ENCODE measurements at regions not wholly inside any gene's neighbourhood (a gene's known extent, or its start where the extent isn't known, plus 50 kb on each side); places are given as distances from the start of the nearest gene placed in this dataset.

- TF ChIP-seq CEBPB (IDR thresholded peaks at IDR 0.05) (no peak), CREB1 (IDR thresholded peaks at IDR 0.05; ENCODE audit: low read depth) (no peak), YY1 (IDR thresholded peaks at IDR 0.05; ENCODE audit: low read depth) (no peak), NFIC (IDR thresholded peaks at IDR 0.05) (no peak), TEAD4 (IDR thresholded peaks at IDR 0.05) (no peak), TAF1 (IDR thresholded peaks at IDR 0.05; ENCODE audit: low read depth) (no peak), EP300 (IDR thresholded peaks at IDR 0.05; ENCODE audit: borderline replicate concordance) (no peak), FOXM1 (IDR thresholded peaks at IDR 0.05; ENCODE audit: borderline replicate concordance, low read depth) (no peak)
Observed at GRCh38 chr18:47746615-47747014, 183.8 kb downstream of the SMAD2 start.

- TF ChIP-seq TEAD4 (IDR thresholded peaks at IDR 0.05) (no peak), REST (IDR thresholded peaks at IDR 0.05; ENCODE audit: low read depth) (no peak), EGR1 (IDR thresholded peaks at IDR 0.05) (no peak), NFIC (IDR thresholded peaks at IDR 0.05) (no peak), CEBPB (IDR thresholded peaks at IDR 0.05) (no peak), EP300 (IDR thresholded peaks at IDR 0.05; ENCODE audit: borderline replicate concordance) (no peak), YY1 (IDR thresholded peaks at IDR 0.05; ENCODE audit: low read depth) (no peak), MAX (IDR thresholded peaks at IDR 0.05) (no peak), FOXM1 (IDR thresholded peaks at IDR 0.05; ENCODE audit: borderline replicate concordance, low read depth) (no peak)
Observed at GRCh38 chr18:47745227-47745626, 185.2 kb downstream of the SMAD2 start.

GRCh38 chr18:47737956-47738355 is 192.5 kb downstream of the SMAD2 start:
- no peak for TF ChIP-seq CREB1 (IDR thresholded peaks at IDR 0.05; ENCODE audit: low read depth)
- no peak for TF ChIP-seq CEBPB (IDR thresholded peaks at IDR 0.05)
- TF ChIP-seq USF1 (IDR thresholded peaks at IDR 0.05) = no peak
- no peak for TF ChIP-seq TCF12 (IDR thresholded peaks at IDR 0.05; ENCODE audit: low read depth)

GRCh38 chr18:47737198-47737830 is 193.1 kb downstream of the SMAD2 start:
- TF ChIP-seq TAF1 (IDR thresholded peaks at IDR 0.05; ENCODE audit: low read depth) (no peak), TCF12 (IDR thresholded peaks at IDR 0.05; ENCODE audit: low read depth) (no peak), RAD21 (IDR thresholded peaks at IDR 0.05; ENCODE audit: low read depth) (no peak), ZBTB7A (IDR thresholded peaks at IDR 0.05; ENCODE audit: low read depth) (no peak), CREB1 (IDR thresholded peaks at IDR 0.05; ENCODE audit: low read depth) (no peak), MAX (IDR thresholded peaks at IDR 0.05) (no peak), YY1 (IDR thresholded peaks at IDR 0.05; ENCODE audit: low read depth) (no peak), EGR1 (IDR thresholded peaks at IDR 0.05) (no peak), FOXM1 (IDR thresholded peaks at IDR 0.05; ENCODE audit: borderline replicate concordance, low read depth) (no peak), USF1 (IDR thresholded peaks at IDR 0.05) (no peak), NFIC (IDR thresholded peaks at IDR 0.05) (no peak), REST (IDR thresholded peaks at IDR 0.05; ENCODE audit: low read depth) (no peak), EP300 (IDR thresholded peaks at IDR 0.05; ENCODE audit: borderline replicate concordance) (no peak), TEAD4 (IDR thresholded peaks at IDR 0.05) (no peak), CEBPB (IDR thresholded peaks at IDR 0.05) (no peak)

DNA sequence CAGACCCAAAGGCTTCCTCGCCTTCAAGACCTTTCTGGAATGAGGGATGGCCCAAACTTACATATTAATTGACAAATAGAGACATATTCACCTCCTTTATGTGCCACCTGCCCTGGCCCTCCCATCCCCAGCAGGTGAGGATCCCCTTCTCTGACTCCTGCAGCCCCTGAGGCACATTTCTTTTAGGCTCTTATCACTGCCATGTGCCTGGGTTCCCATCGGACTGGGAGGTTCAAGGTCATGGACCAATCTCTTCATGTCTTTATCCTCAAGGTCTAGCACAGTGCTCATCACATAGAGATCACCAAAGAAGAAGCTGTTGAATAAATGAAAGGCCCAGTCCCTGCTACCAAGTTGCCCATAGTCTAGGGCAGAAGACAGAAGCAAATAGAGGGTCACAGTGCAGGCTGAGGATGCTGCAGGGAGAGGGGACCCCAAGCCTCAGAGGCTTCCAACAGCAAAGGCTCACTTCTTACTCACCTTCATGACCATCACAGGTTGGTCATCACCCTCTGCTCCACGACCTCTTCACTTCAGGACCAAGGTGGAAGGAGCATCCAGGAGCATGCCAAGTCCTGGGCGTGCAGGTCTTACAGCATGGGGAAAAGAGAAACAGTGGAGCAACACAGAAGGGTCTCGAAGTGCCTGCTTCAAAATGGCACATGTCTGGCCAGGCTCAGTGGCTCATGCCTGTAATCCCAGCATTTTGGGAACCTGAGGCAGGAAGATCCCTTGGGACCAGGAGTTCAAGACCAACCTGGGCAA is 193.9 kb downstream of the SMAD2 start:
- TF ChIP-seq NFIC (IDR thresholded peaks at IDR 0.05) = no peak
- TF ChIP-seq CEBPB (IDR thresholded peaks at IDR 0.05) = no peak
- TF ChIP-seq ZBTB7A (IDR thresholded peaks at IDR 0.05; ENCODE audit: low read depth) = no peak
- TF ChIP-seq CREB1 (IDR thresholded peaks at IDR 0.05; ENCODE audit: low read depth) = no peak
- no peak for TF ChIP-seq MAX (IDR thresholded peaks at IDR 0.05)
